MM.1S (cell line): ENCODE measurements at regions not wholly inside any gene's neighbourhood (a gene's known extent, or its start where the extent isn't known, plus 50 kb on each side); places are given as distances from the start of the nearest gene placed in this dataset.

Experiments used
- EZH2 ChIP-seq: fragments of 300-600 bp; sonication (generic); optimal IDR thresholded peaks from 2 replicates; pipeline ENCODE3; 2017; ENCODE audit warnings: low read depth, mild to moderate bottlenecking, antibody characterized with exemption, low read length, mixed read lengths
- EZH2phosphoT487 ChIP-seq: fragments of 300-600 bp; sonication (generic); IDR thresholded peaks from 2 replicates; pipeline ENCODE4 v1.6.1; 2018; ENCODE audit warnings: antibody characterized with exemption, low read length
- TF ChIP-seq, protein P1 (sequence below): fragments of 300-600 bp; sonication (generic); IDR thresholded peaks from 2 replicates; pipeline ENCODE4 v1.5.1; 2016; ENCODE audit warnings: antibody characterized with exemption, low read length, mixed read lengths

GRCh38 chr14:38079886-38080285, 127.8 kb upstream of the SSTR1 start:
- TF ChIP-seq EZH2 (no peak), EZH2phosphoT487 (no peak)
- TF ChIP-seq, protein P1, sequence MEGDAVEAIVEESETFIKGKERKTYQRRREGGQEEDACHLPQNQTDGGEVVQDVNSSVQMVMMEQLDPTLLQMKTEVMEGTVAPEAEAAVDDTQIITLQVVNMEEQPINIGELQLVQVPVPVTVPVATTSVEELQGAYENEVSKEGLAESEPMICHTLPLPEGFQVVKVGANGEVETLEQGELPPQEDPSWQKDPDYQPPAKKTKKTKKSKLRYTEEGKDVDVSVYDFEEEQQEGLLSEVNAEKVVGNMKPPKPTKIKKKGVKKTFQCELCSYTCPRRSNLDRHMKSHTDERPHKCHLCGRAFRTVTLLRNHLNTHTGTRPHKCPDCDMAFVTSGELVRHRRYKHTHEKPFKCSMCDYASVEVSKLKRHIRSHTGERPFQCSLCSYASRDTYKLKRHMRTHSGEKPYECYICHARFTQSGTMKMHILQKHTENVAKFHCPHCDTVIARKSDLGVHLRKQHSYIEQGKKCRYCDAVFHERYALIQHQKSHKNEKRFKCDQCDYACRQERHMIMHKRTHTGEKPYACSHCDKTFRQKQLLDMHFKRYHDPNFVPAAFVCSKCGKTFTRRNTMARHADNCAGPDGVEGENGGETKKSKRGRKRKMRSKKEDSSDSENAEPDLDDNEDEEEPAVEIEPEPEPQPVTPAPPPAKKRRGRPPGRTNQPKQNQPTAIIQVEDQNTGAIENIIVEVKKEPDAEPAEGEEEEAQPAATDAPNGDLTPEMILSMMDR = no peak
